ENCODE measurements at regions not wholly inside any gene's neighbourhood (a gene's known extent, or its start where the extent isn't known, plus 50 kb on each side); places are given as distances from the start of the nearest gene placed in this dataset.
"Not testable (repeated sequence)": the region's sequence is repeated elsewhere in the genome, so short reads cannot be mapped to it uniquely, and the experiment has no call there.

- H3K9me3 ChIP-seq (ENCODE audit: control insufficient read depth, low read length); H3K4me1 ChIP-seq (ENCODE audit: control insufficient read depth, insufficient read depth, low read length); ATAC-seq; intact Hi-C loops (cut with DNase I); DNase-seq; H3K4me3 ChIP-seq (ENCODE audit: low read length); H3K27ac ChIP-seq (ENCODE audit: low read length); H3K27me3 ChIP-seq (ENCODE audit: control insufficient read depth, insufficient read depth): not testable (repeated sequence)
- WGBS, result 86% methylated on average over 2 of the region's 2 CpGs
Measured at GRCh38 chr9:80970377-80970776, 719.0 kb downstream of the TLE1 start.

- Histone ChIP-seq H3K4me3 (ENCODE audit: low read length) (no peak overlapping the region), H3K27me3 (ENCODE audit: control insufficient read depth, insufficient read depth) (no peaks in the 10 kb centered on the region), H3K4me1 (ENCODE audit: control insufficient read depth, insufficient read depth, low read length) (no peaks in the 10 kb centered on the region), H3K9me3 (ENCODE audit: control insufficient read depth, low read length) (no peaks in the 10 kb centered on the region), H3K27ac (ENCODE audit: low read length) (no peak overlapping the region)
- intact Hi-C loops (cut with DNase I), result no loop called here
- WGBS, result 89% methylated on average over 1 of the region's 1 CpG
- ATAC-seq (no peak), DNase-seq (peak in 1 of 3 donors; percentile 10)
Measured at GRCh38 chr9:80968611-80969010, 720.7 kb downstream of the TLE1 start.

GRCh38 chr9:80964914-80965313 lies 724.4 kb downstream of the TLE1 start:
- ATAC-seq (no peak), DNase-seq (no peak)
- no peaks in the 10 kb centered on the region for H3K4me1 ChIP-seq (ENCODE audit: control insufficient read depth, insufficient read depth, low read length)
- no peaks in the 10 kb centered on the region for H3K9me3 ChIP-seq (ENCODE audit: control insufficient read depth, low read length)
- H3K4me3 ChIP-seq (ENCODE audit: low read length), result no peak overlapping the region
- intact Hi-C loops (cut with DNase I), result no loop called here
- WGBS, result 36% methylated on average over 2 of the region's 2 CpGs
- H3K27me3 ChIP-seq (ENCODE audit: control insufficient read depth, insufficient read depth), result no peaks in the 10 kb centered on the region
- no peak overlapping the region for H3K27ac ChIP-seq (ENCODE audit: low read length)

GRCh38 chr9:80964374-80964773 lies 725.0 kb downstream of the TLE1 start:
- no peaks in the 10 kb centered on the region for H3K9me3 ChIP-seq (ENCODE audit: control insufficient read depth, low read length)
- H3K4me3 ChIP-seq (ENCODE audit: low read length), result no peak overlapping the region
- no peak overlapping the region for H3K27ac ChIP-seq (ENCODE audit: low read length)
- 36% methylated on average over 4 of the region's 4 CpGs for WGBS
- H3K27me3 ChIP-seq (ENCODE audit: control insufficient read depth, insufficient read depth), result no peaks in the 10 kb centered on the region
- ATAC-seq (no peak), DNase-seq (no peak)
- H3K4me1 ChIP-seq (ENCODE audit: control insufficient read depth, insufficient read depth, low read length), result no peaks in the 10 kb centered on the region
- intact Hi-C loops (cut with DNase I), result no loop called here

GRCh38 chr9:80957801-80958200 lies 731.5 kb downstream of the TLE1 start:
- DNase-seq (no peak), ATAC-seq (no peak)
- intact Hi-C loops (cut with DNase I), result no loop called here

GRCh38 chr9:80954521-80954920 lies 734.8 kb downstream of the TLE1 start:
- WGBS, result 69% methylated on average over 2 of the region's 2 CpGs

More at GRCh38 chr9:80957801-80958200, 731.5 kb downstream of the TLE1 start:
- no peak overlapping the region for H3K4me3 ChIP-seq (ENCODE audit: low read length)
- no peaks in the 10 kb centered on the region for H3K4me1 ChIP-seq (ENCODE audit: control insufficient read depth, insufficient read depth, low read length)
- H3K27ac ChIP-seq (ENCODE audit: low read length), result no peak overlapping the region
- no peaks in the 10 kb centered on the region for H3K27me3 ChIP-seq (ENCODE audit: control insufficient read depth, insufficient read depth)
- no peaks in the 10 kb centered on the region for H3K9me3 ChIP-seq (ENCODE audit: control insufficient read depth, low read length)
- WGBS, result 74% methylated on average over 3 of the region's 3 CpGs

GRCh38 chr9:80952363-80952922 lies 736.9 kb downstream of the TLE1 start:
- no peaks in the 10 kb centered on the region for H3K9me3 ChIP-seq (ENCODE audit: control insufficient read depth, low read length)
- 56% methylated on average over 5 of the region's 5 CpGs for WGBS
- no peak for ATAC-seq
- H3K4me1 ChIP-seq (ENCODE audit: control insufficient read depth, insufficient read depth, low read length), result no peaks in the 10 kb centered on the region
- intact Hi-C loops (cut with DNase I), result no loop called here
- H3K4me3 ChIP-seq (ENCODE audit: low read length), result no peak overlapping the region
- H3K27ac ChIP-seq (ENCODE audit: low read length), result no peak overlapping the region
- no peak for DNase-seq
- no peaks in the 10 kb centered on the region for H3K27me3 ChIP-seq (ENCODE audit: control insufficient read depth, insufficient read depth)

More at GRCh38 chr9:80954521-80954920, 734.8 kb downstream of the TLE1 start:
- Histone ChIP-seq H3K27me3 (ENCODE audit: control insufficient read depth, insufficient read depth) (no peaks in the 10 kb centered on the region), H3K4me1 (ENCODE audit: control insufficient read depth, insufficient read depth, low read length) (no peaks in the 10 kb centered on the region), H3K27ac (ENCODE audit: low read length) (no peak overlapping the region), H3K4me3 (ENCODE audit: low read length) (no peak overlapping the region), H3K9me3 (ENCODE audit: control insufficient read depth, low read length) (no peaks in the 10 kb centered on the region)
- DNase-seq (no peak), ATAC-seq (no peak)
- intact Hi-C loops (cut with DNase I), result no loop called here

GRCh38 chr9:80951675-80952074 lies 737.7 kb downstream of the TLE1 start:
- H3K4me3 ChIP-seq (ENCODE audit: low read length), result no peak overlapping the region
- intact Hi-C loops (cut with DNase I), result no loop called here
- H3K27ac ChIP-seq (ENCODE audit: low read length), result no peak overlapping the region
- 76% methylated on average over 7 of the region's 7 CpGs for WGBS
- ATAC-seq (no peak), DNase-seq (no peak)
- no peaks in the 10 kb centered on the region for H3K4me1 ChIP-seq (ENCODE audit: control insufficient read depth, insufficient read depth, low read length)
- no peaks in the 10 kb centered on the region for H3K27me3 ChIP-seq (ENCODE audit: control insufficient read depth, insufficient read depth)
- H3K9me3 ChIP-seq (ENCODE audit: control insufficient read depth, low read length), result no peaks in the 10 kb centered on the region

GRCh38 chr9:80948876-80949275 lies 740.5 kb downstream of the TLE1 start:
- 90% methylated on average over 4 of the region's 4 CpGs for WGBS
- intact Hi-C loops (cut with DNase I), result no loop called here
- DNase-seq (no peak), ATAC-seq (no peak)
- Histone ChIP-seq H3K27me3 (ENCODE audit: control insufficient read depth, insufficient read depth) (no peaks in the 10 kb centered on the region), H3K9me3 (ENCODE audit: control insufficient read depth, low read length) (no peaks in the 10 kb centered on the region), H3K27ac (ENCODE audit: low read length) (no peak overlapping the region), H3K4me3 (ENCODE audit: low read length) (no peak overlapping the region), H3K4me1 (ENCODE audit: control insufficient read depth, insufficient read depth, low read length) (no peaks in the 10 kb centered on the region)

GRCh38 chr9:80948066-80948465 lies 741.3 kb downstream of the TLE1 start:
- Histone ChIP-seq H3K27ac (ENCODE audit: low read length) (no peak overlapping the region), H3K4me1 (ENCODE audit: control insufficient read depth, insufficient read depth, low read length) (no peaks in the 10 kb centered on the region), H3K9me3 (ENCODE audit: control insufficient read depth, low read length) (no peaks in the 10 kb centered on the region), H3K4me3 (ENCODE audit: low read length) (no peak overlapping the region), H3K27me3 (ENCODE audit: control insufficient read depth, insufficient read depth) (no peaks in the 10 kb centered on the region)
- peak in 1 of 3 donors; percentile 8 for DNase-seq
- intact Hi-C loops (cut with DNase I), result no loop called here
- ATAC-seq, result no peak
- 72% methylated on average over 3 of the region's 3 CpGs for WGBS

- WGBS, result 63% methylated on average over 1 of the region's 1 CpG
- no peak for ATAC-seq
- intact Hi-C loops (cut with DNase I), result no loop called here
- Histone ChIP-seq H3K9me3 (ENCODE audit: control insufficient read depth, low read length) (no peaks in the 10 kb centered on the region), H3K27ac (ENCODE audit: low read length) (no peak overlapping the region), H3K4me1 (ENCODE audit: control insufficient read depth, insufficient read depth, low read length) (no peaks in the 10 kb centered on the region), H3K27me3 (ENCODE audit: control insufficient read depth, insufficient read depth) (no peaks in the 10 kb centered on the region), H3K4me3 (ENCODE audit: low read length) (no peak overlapping the region)
- no peak for DNase-seq
Measured at GRCh38 chr9:80946496-80947170, 742.7 kb downstream of the TLE1 start.

Data from right cardiac atrium (tissue), 5 donors.